A549 (cell line): ENCODE measurements at regions not wholly inside any gene's neighbourhood (a gene's known extent, or its start where the extent isn't known, plus 50 kb on each side); places are given as distances from the start of the nearest gene placed in this dataset.

ENCODE experiments used
- EP300 ChIP-seq, 2 experiments: fragments of >200 bp; sonication (Bioruptor Twin); formaldehyde crosslinking; IDR thresholded peaks; 2 replicates in 1 of 2; 3 replicates in 1 of 2; pipeline ENCODE4 v1.6.1; 2016 to 2017
- HOXA7 ChIP-seq: fragments of 250-450 bp; sonication (Bioruptor Pico); IDR thresholded peaks from 2 replicates; pipeline ENCODE4 v1.5.0; 2020; ENCODE audit warnings: mild to moderate bottlenecking, moderate library complexity
- HOXB13 ChIP-seq: fragments of 250-450 bp; sonication (Bioruptor Pico); IDR thresholded peaks from 2 replicates; pipeline ENCODE4 v1.5.0; 2020; ENCODE audit warnings: low read depth, mild to moderate bottlenecking, moderate library complexity
- JUN ChIP-seq, 2 experiments: fragments of >200 bp; sonication (Bioruptor Twin); formaldehyde crosslinking; IDR thresholded peaks; 2 replicates in 1 of 2; 3 replicates in 1 of 2; pipeline ENCODE4 v1.6.1; 2016 to 2017
- KDM1A ChIP-seq: fragments of 200-600 bp; sonication (generic); IDR thresholded peaks from 2 replicates; pipeline ENCODE4 v1.6.1; 2016; ENCODE audit warnings: low read depth, mild to moderate bottlenecking
- MAZ ChIP-seq: fragments of 150-350 bp; IDR thresholded peaks from 2 replicates; pipeline ENCODE4 v1.6.1; 2014; ENCODE audit warnings: antibody characterized with exemption, low read depth, low read length, borderline replicate concordance
- NR3C1 ChIP-seq: fragments of >200 bp; sonication (Bioruptor Twin); formaldehyde crosslinking; IDR thresholded peaks from 3 replicates; pipeline ENCODE4 v1.6.1; 2017
- POLR2A ChIP-seq: IDR thresholded peaks from 2 replicates; pipeline ENCODE4 v1.6.1; 2012; ENCODE audit warnings: mild to moderate bottlenecking, low read length
- RAD21 ChIP-seq, 2 experiments: fragments of >200 bp in 1 of 2; sonication (Bioruptor Twin) in 1 of 2; formaldehyde crosslinking in 1 of 2; IDR thresholded peaks in 1 of 2; conservative IDR thresholded peaks in 1 of 2; 2 replicates in 1 of 2; 3 replicates in 1 of 2; pipeline ENCODE4 v1.6.1; 2012 to 2018; ENCODE audit warnings: inconsistent platforms in 1 of 2
- SMC3 ChIP-seq: fragments of >200 bp; sonication (Bioruptor Twin); formaldehyde crosslinking; IDR thresholded peaks from 3 replicates; pipeline ENCODE4 v1.6.1; 2018; ENCODE audit warnings: inconsistent platforms
- TF ChIP-seq, protein P1 (sequence below): fragments of >200 bp; sonication (Bioruptor Twin); formaldehyde crosslinking; IDR thresholded peaks from 3 replicates; pipeline ENCODE4 v1.5.1; 2016
- TF ChIP-seq, protein P2 (sequence below): fragments of 200-600 bp; sonication (generic); IDR thresholded peaks from 2 replicates; pipeline ENCODE4 v1.6.1; 2016; ENCODE audit warnings: antibody characterized with exemption, mild to moderate bottlenecking, moderate library complexity
- TF ChIP-seq, protein P3 (sequence below): fragments of 250-450 bp; sonication (Bioruptor Pico); IDR thresholded peaks from 2 replicates; pipeline ENCODE4 v1.5.0; 2020; ENCODE audit warnings: low read depth, mild to moderate bottlenecking, moderate library complexity
- TF ChIP-seq, protein P4 (sequence below): IDR thresholded peaks from 2 replicates; pipeline ENCODE4 v1.6.1; 2012

DNA sequence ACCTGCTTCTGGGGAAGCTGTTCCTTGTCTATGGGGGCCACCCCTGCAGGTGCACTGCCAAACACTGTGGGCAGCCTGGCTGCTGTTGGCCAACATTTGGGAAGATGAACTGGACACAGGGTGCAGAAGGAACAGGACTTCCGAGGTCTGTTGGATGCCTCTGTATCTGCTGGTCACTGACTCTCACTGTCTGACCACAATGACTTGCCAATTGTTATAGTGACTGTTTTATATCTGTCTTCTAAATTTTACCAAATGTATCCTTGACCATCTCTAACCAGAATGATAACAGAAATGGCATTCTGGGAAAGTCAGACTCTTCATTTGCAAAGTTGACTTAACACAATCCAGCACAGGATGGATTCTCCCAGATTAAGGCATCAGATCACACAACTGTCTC is 214.0 kb upstream of the PRSS58 start:
- TF ChIP-seq, protein P1, sequence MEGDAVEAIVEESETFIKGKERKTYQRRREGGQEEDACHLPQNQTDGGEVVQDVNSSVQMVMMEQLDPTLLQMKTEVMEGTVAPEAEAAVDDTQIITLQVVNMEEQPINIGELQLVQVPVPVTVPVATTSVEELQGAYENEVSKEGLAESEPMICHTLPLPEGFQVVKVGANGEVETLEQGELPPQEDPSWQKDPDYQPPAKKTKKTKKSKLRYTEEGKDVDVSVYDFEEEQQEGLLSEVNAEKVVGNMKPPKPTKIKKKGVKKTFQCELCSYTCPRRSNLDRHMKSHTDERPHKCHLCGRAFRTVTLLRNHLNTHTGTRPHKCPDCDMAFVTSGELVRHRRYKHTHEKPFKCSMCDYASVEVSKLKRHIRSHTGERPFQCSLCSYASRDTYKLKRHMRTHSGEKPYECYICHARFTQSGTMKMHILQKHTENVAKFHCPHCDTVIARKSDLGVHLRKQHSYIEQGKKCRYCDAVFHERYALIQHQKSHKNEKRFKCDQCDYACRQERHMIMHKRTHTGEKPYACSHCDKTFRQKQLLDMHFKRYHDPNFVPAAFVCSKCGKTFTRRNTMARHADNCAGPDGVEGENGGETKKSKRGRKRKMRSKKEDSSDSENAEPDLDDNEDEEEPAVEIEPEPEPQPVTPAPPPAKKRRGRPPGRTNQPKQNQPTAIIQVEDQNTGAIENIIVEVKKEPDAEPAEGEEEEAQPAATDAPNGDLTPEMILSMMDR: no peak
- TF ChIP-seq, protein P2, sequence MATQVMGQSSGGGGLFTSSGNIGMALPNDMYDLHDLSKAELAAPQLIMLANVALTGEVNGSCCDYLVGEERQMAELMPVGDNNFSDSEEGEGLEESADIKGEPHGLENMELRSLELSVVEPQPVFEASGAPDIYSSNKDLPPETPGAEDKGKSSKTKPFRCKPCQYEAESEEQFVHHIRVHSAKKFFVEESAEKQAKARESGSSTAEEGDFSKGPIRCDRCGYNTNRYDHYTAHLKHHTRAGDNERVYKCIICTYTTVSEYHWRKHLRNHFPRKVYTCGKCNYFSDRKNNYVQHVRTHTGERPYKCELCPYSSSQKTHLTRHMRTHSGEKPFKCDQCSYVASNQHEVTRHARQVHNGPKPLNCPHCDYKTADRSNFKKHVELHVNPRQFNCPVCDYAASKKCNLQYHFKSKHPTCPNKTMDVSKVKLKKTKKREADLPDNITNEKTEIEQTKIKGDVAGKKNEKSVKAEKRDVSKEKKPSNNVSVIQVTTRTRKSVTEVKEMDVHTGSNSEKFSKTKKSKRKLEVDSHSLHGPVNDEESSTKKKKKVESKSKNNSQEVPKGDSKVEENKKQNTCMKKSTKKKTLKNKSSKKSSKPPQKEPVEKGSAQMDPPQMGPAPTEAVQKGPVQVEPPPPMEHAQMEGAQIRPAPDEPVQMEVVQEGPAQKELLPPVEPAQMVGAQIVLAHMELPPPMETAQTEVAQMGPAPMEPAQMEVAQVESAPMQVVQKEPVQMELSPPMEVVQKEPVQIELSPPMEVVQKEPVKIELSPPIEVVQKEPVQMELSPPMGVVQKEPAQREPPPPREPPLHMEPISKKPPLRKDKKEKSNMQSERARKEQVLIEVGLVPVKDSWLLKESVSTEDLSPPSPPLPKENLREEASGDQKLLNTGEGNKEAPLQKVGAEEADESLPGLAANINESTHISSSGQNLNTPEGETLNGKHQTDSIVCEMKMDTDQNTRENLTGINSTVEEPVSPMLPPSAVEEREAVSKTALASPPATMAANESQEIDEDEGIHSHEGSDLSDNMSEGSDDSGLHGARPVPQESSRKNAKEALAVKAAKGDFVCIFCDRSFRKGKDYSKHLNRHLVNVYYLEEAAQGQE: no peak
- TF ChIP-seq JUN (IDR thresholded peaks at IDR 0.05) (no peak), HOXB13 (CRISPR knock-in tag) (no peak), POLR2A (no peak), RAD21 (conservative IDR thresholded peaks at IDR 0.05 in 1 of 2, IDR thresholded peaks at IDR 0.05 in 1 of 2) (no peak), EP300 (IDR thresholded peaks at IDR 0.05) (no peak), HOXA7 (CRISPR knock-in tag) (no peak), SMC3 (no peak), MAZ (no peak), NR3C1 (no peak), KDM1A (no peak)
- TF ChIP-seq, protein P3, sequence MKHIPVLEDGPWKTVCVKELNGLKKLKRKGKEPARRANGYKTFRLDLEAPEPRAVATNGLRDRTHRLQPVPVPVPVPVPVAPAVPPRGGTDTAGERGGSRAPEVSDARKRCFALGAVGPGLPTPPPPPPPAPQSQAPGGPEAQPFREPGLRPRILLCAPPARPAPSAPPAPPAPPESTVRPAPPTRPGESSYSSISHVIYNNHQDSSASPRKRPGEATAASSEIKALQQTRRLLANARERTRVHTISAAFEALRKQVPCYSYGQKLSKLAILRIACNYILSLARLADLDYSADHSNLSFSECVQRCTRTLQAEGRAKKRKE (CRISPR knock-in tag): no peak
- TF ChIP-seq, protein P4, sequence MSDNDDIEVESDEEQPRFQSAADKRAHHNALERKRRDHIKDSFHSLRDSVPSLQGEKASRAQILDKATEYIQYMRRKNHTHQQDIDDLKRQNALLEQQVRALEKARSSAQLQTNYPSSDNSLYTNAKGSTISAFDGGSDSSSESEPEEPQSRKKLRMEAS: no peak
